HG03097 (cell line): ENCODE measurements at regions not wholly inside any gene's neighbourhood (a gene's known extent, or its start where the extent isn't known, plus 50 kb on each side); places are given as distances from the start of the nearest gene placed in this dataset.

ENCODE experiments used
- ATAC-seq: cut with Tn5 transposase; IDR thresholded peaks from one replicate; pipeline ENCODE4 v1.9.1; 2021; ENCODE audit not compliant: unreplicated experiment, low FRiP score

DNA sequence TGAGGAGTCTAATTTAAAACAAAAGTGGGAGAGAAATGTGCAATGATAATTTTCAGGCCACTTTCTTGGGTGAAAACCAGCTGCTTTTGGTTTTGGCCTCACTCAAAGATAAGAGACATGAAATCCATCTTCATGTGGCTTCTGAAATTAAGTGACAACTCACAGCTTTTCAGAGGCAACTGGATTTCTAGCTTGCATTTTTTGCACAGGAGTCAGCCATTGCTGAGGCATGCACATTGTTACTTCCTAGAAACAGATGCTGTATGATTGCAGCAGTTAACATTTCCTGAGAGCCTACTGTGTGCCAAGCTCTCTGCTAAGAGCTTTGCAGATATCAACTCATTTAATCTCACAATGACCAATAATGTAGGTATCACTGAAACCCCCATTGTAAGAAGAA lies 562.6 kb downstream of the NR2F1-AS1 start:
- ATAC-seq = no peak

DNA sequence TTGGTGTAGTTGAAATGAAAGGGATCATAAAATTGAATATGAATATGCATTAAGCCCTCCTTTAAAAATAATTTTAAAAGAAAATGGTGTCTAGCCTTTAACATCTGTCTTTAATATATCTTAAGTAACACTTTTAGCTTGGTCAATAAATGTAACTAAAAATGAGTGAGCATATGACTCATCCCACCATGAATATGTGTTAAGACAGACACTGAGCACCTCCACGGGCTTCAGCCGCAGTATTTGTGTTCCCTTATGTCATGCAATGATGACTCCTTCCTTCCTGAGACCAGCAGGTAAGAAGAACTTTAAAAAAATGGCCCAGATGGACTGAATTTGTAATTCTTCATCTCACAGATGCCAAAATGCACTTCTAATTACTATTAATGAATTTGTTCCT lies 563.2 kb downstream of the NR2F1-AS1 start:
- ATAC-seq = no peak

DNA sequence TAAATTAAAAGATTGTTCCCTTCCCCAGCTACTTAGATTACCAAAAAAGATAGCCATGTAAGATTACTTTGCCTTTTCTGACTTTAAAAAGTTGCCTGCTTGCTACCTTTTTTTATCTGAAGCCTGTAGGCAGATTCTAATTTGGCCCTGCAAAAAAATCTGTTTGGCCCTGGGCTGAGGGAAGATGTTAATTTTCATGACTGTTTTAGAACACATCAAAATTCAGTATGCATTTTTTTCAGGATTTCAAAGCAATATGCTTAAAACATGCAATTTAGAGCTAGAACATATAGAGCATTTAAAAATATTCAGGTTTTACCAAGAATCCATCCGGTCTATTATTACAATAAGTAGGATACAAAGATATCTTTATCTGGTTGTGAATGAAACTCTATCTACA lies 563.6 kb downstream of the NR2F1-AS1 start:
- ATAC-seq = no peak

GRCh38 chr5:93010616-93011015 lies 570.4 kb downstream of the NR2F1-AS1 start:
- no peak for ATAC-seq

GRCh38 chr5:93010037-93010436 lies 571.0 kb downstream of the NR2F1-AS1 start:
- no peak for ATAC-seq

- ATAC-seq = no peak
These were observed 572.4 kb downstream of the NR2F1-AS1 start for GRCh38 chr5:93008502-93009207.

DNA sequence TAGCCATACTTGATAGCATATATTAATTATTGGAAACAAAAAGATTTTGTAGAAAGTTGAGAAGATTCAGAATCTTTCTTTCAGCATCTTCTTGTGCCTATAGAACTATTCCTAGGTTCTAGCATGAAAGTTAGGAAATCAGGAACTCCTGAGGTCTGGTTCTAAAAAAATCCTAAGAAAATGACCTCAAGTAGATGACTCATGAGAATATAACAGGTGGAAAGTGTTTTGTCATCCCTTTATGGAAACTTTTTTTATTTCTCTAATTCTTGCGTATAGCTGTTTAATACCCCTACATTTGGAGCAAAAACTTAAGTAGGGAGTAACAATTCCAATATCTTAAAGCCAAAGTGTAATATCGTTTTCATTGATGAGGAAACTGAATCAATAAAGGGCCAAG lies 574.1 kb downstream of the NR2F1-AS1 start:
- ATAC-seq = no peak

DNA sequence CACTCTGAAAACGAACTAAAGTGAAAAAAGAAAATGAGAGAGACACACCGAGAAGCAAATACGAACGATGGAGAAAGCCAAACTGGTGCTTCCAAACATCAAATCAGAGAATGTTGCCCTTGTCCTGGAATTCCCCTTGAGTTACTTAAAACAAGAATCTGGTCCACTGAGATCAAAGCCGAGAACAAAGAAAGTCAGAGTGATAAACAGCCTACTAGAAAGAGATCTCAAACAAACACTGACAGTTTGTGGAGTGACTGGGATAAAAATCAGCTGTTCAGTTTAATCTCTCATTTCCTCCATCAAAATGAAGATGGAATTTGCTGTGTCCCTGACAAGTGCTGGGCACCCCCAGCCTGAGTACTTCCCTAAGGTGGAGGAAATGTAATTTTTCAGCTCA lies 582.6 kb downstream of the NR2F1-AS1 start:
- no peak for ATAC-seq

GRCh38 chr5:92994392-92994791 lies 586.6 kb downstream of the NR2F1-AS1 start:
- no peak for ATAC-seq

DNA sequence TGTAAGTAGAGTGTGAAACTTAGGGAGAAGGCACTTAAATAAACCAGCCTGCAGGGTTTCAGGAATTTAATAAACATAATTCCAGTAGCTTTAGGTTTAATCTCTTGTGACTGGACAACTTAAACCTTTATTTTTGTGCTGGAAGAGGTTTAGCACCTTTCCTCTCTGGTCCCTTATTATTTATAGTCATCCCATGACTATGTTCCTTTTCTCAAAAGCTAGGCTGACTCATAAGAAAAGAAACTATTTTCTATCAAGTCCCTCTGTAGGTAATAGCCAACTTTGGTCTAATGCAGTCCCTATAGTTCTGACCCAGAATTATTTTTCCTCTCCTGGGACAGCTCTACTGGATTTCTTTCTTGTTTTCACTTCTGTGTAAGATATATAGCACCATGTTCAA lies 588.9 kb downstream of the NR2F1-AS1 start:
- ATAC-seq = no peak

DNA sequence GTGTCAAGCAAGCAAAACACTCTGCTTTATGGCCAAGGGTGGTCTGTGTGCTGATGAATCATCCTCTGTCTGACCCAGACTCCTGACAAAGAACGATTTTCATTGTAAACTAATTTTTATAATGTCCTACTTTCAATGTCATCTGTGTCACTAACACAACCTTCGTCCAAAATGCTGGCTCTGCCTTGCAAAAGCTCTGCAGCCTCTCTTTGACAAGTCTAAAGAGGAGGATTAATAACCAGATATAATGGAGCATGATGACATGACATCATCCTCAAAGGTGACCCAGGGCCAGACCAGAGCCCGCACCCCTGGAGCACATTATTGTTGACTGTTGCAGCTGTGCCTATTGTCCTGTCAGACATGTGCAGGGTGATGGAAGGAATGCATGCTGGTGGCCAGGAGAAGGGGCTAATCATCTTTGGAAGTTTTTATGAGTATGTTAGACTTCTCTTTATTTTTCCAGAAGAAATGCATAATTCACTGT lies 589.4 kb downstream of the NR2F1-AS1 start:
- ATAC-seq = no peak

GRCh38 chr5:92990771-92991170 lies 590.2 kb downstream of the NR2F1-AS1 start:
- ATAC-seq = no peak

GRCh38 chr5:92981001-92981400 lies 600.0 kb downstream of the NR2F1-AS1 start:
- no peak for ATAC-seq

GRCh38 chr5:92980491-92980890 lies 600.5 kb downstream of the NR2F1-AS1 start:
- ATAC-seq = no peak

DNA sequence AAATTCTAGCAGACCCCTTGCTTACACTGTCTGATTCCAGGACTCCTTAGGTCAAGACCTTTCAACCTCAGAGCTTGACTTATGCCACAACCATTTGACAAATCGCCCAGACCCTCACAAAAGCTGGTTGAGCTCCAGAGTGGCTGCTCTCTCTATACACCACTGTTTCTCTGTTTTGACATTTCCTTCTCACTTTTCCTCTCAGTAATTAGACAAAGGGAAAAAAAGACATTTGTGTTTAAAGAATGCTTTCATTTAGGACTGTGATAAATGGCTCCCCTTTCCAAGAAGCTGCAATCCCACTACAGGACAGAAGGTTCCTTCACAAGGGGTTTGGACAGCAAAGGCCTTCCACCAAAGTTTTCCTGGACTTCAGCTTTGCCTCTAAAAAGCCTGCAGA lies 601.3 kb downstream of the NR2F1-AS1 start:
- ATAC-seq = no peak

DNA sequence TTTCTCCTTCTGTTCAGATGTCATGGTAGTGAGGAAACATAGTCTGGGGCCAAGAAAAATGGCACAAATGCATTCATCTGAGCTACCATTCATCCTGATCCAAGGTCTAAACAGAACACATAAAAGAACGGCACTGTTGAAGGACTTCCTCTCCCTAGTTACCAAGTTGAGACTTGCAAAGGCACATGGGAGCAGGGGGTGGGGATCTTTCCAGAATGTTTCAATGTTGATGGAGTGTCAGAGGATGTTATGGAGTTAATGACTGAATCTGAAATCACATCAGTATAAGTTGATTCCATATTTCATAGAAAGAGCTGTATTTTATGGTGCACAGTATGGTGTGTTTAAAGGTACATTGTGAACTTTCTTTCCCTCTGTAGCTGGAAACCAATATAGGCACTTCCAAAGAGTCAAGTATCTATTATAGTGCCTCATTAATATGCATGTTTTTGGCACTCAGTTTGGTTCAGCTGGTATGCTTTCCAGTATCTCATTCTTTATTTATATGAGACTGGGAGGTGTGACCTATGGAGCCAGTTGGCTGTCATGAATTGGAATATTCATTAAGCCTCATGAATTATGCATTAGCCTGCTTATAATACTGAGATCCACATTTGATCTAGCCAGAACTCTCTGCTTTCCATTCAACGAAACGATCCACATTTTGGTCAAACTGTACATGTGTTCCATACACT lies 603.0 kb downstream of the NR2F1-AS1 start:
- ATAC-seq = no peak

DNA sequence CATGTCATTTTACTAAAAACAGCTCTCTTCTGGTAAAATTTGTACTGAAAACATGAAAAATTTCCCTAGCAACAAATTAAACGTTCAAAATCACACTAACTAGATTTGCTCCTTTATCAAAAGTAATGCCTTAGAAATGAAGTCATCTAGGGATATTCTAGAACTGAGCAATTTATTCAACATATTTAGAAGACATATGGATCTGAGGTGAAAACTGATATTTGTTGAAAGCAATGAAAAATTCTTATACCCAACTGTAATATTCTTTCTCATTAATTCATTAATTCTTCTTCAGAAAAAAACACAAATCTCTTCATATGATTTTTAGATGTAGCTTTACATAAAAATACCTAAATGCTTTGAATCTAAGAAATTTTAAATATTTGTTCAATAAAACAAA lies 604.9 kb downstream of the NR2F1-AS1 start:
- no peak for ATAC-seq

GRCh38 chr5:92969781-92970237 lies 611.2 kb downstream of the NR2F1-AS1 start:
- no peak for ATAC-seq

DNA sequence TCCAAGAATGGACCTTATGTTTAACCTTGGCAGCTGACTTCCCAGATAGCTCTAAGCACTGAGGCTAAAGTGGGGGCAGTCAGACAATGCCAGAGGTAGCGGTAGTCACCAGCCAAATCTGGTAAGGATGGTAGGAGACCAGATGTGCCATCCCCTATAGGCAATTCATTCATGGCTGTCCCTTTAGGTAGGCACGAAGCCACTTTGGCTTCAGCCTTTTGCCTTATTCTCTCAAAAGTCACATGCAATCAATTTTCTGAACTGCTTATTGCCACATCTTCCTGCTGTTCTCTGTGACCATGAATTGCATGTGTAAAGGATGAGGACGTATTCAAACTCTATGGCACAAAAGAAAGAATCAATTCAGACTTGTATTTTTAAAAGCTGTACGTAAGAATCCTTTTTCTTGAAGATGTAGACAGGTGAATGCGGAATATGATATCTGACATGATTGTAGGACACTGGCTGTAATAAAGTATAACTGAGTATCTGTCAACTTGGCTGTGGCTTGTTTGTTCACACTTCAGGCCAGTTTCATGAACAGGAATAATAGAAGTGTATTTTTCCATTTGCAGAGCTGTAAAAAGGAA lies 611.7 kb downstream of the NR2F1-AS1 start:
- no peak for ATAC-seq

GRCh38 chr5:92963800-92964199 lies 617.2 kb downstream of the NR2F1-AS1 start:
- no peak for ATAC-seq

DNA sequence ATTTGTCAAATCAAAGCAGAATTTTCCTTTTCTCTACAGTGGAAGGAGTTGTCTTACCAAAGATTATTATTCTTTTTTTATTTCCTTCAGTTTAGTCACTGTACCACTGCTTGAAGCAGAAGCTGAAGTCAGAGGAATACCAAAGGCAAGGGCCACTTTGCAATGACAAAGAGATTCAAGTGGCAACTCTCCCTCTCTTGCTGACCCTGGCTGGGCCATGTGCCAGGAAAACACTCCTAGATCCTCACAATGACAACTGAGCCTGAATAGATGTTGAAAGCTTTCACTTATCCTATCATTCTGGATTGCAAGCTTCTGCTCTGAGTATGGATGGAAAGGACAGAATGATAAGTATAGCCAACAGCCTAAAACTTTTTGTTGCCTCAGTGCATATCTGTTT lies 618.3 kb downstream of the NR2F1-AS1 start:
- ATAC-seq = no peak

- no peak for ATAC-seq
These were observed 624.1 kb downstream of the NR2F1-AS1 start for GRCh38 chr5:92956886-92957285.
